ENCODE measurements at regions not wholly inside any gene's neighbourhood (a gene's known extent, or its start where the extent isn't known, plus 50 kb on each side); places are given as distances from the start of the nearest gene placed in this dataset.

GRCh38 chr20:43842126-43843020 is 72.3 kb upstream of the TOX2 start:
- TF ChIP-seq, protein P1, sequence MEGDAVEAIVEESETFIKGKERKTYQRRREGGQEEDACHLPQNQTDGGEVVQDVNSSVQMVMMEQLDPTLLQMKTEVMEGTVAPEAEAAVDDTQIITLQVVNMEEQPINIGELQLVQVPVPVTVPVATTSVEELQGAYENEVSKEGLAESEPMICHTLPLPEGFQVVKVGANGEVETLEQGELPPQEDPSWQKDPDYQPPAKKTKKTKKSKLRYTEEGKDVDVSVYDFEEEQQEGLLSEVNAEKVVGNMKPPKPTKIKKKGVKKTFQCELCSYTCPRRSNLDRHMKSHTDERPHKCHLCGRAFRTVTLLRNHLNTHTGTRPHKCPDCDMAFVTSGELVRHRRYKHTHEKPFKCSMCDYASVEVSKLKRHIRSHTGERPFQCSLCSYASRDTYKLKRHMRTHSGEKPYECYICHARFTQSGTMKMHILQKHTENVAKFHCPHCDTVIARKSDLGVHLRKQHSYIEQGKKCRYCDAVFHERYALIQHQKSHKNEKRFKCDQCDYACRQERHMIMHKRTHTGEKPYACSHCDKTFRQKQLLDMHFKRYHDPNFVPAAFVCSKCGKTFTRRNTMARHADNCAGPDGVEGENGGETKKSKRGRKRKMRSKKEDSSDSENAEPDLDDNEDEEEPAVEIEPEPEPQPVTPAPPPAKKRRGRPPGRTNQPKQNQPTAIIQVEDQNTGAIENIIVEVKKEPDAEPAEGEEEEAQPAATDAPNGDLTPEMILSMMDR (IDR thresholded peaks at IDR 0.05 in 8 of 11, conservative IDR thresholded peaks at IDR 0.05 in 3 of 11), result no peak
- no peak for TF ChIP-seq POLR2A (IDR thresholded peaks at IDR 0.05)

Data from spleen (tissue), 7 donors.